GM12864 (cell line): ENCODE measurements at regions not wholly inside any gene's neighbourhood (a gene's known extent, or its start where the extent isn't known, plus 50 kb on each side); places are given as distances from the start of the nearest gene placed in this dataset.

Experiments
- DNase-seq: peaks from one replicate; pipeline ENCODE4 v3.0.0-alpha.2; 2011; ENCODE audit warnings: low read depth
- H3K4me3 ChIP-seq: 2 replicates; pipeline ENCODE4 v1.5.1; 2011; ENCODE audit warnings: mild to moderate bottlenecking, low read depth, low read length, control low read depth
- CTCF ChIP-seq: IDR thresholded peaks from 2 replicates; pipeline ENCODE4 v1.5.1; 2011; ENCODE audit warnings: low read depth, mild to moderate bottlenecking, moderate library complexity, low read length, control low read depth, inconsistent platforms; ENCODE audit errors: missing control alignments

- no peak overlapping the region for H3K4me3 ChIP-seq
- DNase-seq = no peak
- TF ChIP-seq CTCF = no peak
Measured at GRCh38 chr10:29883231-29883630, 176.2 kb downstream of the JCAD start.

- no peak overlapping the region for H3K4me3 ChIP-seq
- no peak for DNase-seq
- no peak for TF ChIP-seq CTCF
Measured at GRCh38 chr10:29882766-29883165, 176.6 kb downstream of the JCAD start.

GRCh38 chr10:29881811-29882210 lies 177.6 kb downstream of the JCAD start:
- TF ChIP-seq CTCF = no peak
- no peak for DNase-seq
- H3K4me3 ChIP-seq = no peak overlapping the region

GRCh38 chr10:29881336-29881771 lies 178.0 kb downstream of the JCAD start:
- no peak for DNase-seq
- no peak for TF ChIP-seq CTCF
- no peak overlapping the region for H3K4me3 ChIP-seq

- no peak for DNase-seq
- H3K4me3 ChIP-seq = no peak overlapping the region
- TF ChIP-seq CTCF = no peak
Measured at GRCh38 chr10:29880856-29881255, 178.5 kb downstream of the JCAD start.

GRCh38 chr10:29879862-29880261 lies 179.5 kb downstream of the JCAD start:
- no peak for TF ChIP-seq CTCF
- no peak overlapping the region for H3K4me3 ChIP-seq
- DNase-seq = no peak

- H3K4me3 ChIP-seq = no peak overlapping the region
- DNase-seq = no peak
Measured at GRCh38 chr10:29878492-29878891, 180.9 kb downstream of the JCAD start.

More at GRCh38 chr10:29878492-29878891, 180.9 kb downstream of the JCAD start:
- TF ChIP-seq CTCF = no peak
